Activated CD4-positive, alpha-beta T cell treated with anti-CD3 and anti-CD28 coated beads for 48 hours (primary cell): ENCODE measurements at regions not wholly inside any gene's neighbourhood (a gene's known extent, or its start where the extent isn't known, plus 50 kb on each side); places are given as distances from the start of the nearest gene placed in this dataset.

Source experiments
- DNase-seq: peaks from one replicate; pipeline ENCODE4 v3.0.0-alpha.2; 2020

DNA sequence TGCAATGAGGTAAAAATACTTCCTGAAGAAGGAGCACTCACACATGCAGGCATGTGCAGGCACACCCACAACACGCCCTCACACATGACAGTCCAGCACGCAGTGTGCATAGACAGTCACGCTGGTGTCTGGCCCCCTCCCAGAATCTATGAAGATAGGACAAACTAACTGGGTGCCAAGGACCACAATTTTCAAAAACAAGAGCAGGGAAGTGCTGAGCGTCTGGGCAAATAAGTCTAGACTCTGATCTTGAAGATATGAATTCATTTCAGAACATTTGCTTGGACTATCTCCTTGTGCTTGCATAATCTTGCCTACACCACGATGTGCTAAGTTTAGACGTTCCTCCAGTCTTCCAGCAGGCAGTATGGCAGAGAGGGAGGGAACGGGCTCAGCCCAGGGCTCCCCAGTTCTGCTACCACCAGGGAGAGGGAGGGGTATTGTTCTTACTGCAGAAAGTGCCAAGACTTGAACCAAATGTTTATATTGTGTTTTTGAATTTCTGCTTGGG, 276.5 kb upstream of the KLF6 start:
- DNase-seq = no peak

DNA sequence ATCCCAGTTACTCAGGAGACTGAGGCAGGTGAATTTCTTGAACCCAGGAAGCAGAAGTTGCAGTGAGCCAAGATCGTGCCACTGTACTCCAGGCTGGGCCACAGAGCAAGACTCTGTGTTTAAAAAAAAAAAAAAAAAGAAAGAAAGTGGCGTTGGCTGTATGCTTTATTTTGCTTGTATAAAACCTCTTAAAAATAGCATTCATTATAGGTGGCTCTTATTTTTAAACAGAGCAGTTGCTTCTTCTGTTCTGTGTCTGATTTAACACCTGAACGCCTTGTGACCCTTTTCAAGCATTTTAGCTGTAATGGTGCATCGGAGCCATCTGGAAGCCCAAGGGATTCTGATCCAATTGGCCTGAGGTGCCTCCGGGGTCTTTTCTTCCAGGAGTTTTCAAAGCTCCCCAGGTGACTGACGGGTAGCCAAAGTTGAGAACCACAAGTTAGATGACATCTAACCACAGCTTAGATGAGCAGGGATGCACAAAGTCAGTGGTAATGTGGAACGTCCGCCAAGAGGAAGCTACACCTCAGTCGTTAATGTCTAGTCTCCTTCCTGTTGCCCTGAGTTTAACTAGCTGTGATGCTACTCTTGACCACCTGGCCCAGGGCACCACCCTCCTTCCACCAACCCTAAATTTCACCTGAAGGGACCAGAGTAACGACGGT, 274.6 kb upstream of the KLF6 start:
- no peak for DNase-seq

DNA sequence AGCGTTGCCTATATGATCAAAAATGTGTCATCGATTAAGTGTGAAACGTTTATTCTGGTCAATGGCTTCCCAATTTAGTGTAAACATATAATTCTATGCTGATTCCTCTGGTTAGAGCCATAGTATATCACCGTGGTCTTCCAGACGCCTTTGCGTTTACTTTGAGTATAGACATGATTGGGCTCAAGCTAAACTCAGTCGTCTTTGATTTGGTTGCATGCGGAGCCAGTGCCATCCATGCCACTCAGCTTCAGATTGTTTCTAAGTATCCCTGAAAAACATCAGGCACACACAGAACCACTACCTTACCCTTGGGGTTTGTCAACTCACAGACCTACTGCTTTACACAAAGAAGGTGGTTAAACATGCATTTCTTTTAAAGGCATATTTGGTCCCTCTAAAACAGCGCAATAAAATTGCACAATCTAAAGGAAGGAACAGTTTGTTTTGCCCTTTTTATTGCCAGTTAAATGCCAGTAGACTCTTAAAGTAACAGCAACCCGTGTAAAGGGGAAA, 273.6 kb upstream of the KLF6 start:
- no peak for DNase-seq

DNA sequence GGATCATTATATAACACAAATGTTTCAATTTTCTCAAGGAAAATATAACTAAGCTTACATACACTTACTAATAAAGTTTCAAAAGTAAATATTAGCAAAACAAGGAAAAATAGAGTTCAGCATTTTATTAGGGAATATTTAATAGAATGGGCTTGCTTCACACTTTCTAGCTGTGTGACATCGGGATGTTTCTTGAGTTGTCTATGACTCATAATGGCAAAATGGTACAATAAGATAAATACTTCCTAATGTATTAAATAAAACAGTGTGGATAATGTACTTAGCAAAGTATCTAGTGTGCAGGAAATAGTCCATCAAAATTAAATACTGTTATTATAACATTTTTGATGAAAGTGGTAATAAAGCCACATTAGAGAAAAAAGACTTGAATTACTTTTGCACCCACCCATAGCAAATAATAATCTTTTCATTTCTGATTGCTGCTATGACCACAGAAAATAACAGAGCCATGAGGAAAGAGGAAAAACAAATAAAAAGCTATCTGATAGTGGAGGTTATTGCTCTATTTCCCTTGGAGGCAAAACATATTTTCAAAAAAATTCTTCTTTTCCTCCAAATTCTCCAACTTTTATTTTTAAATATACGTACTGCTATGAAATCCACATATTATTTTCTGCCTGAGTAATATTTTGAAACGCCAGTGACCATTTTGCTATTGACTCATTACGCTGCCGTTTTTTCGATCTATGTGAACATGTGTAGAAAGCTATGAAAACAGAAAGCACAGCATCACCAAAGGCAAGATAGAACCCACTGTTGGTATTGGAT, 272.9 kb upstream of the KLF6 start:
- DNase-seq = no peak

DNA sequence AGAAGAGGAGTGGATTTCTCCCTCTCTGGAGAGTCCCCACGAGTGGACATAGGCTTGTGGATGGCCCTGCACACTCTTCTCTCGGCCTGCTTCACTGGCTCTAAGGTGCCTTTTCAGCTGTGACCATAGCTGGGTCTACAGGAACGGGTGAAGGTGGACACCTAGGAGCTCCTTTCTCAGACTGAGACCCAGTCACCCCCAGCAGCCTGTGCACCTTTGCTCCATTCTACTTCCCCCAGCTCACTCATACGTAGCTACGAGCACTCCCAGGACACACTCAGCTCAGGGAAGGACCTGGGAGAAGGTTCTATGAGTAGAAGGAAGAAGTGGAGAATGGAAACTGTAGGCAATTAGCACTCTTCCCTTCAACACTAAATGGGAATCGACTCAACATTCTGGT, 272.0 kb upstream of the KLF6 start:
- no peak for DNase-seq

DNA sequence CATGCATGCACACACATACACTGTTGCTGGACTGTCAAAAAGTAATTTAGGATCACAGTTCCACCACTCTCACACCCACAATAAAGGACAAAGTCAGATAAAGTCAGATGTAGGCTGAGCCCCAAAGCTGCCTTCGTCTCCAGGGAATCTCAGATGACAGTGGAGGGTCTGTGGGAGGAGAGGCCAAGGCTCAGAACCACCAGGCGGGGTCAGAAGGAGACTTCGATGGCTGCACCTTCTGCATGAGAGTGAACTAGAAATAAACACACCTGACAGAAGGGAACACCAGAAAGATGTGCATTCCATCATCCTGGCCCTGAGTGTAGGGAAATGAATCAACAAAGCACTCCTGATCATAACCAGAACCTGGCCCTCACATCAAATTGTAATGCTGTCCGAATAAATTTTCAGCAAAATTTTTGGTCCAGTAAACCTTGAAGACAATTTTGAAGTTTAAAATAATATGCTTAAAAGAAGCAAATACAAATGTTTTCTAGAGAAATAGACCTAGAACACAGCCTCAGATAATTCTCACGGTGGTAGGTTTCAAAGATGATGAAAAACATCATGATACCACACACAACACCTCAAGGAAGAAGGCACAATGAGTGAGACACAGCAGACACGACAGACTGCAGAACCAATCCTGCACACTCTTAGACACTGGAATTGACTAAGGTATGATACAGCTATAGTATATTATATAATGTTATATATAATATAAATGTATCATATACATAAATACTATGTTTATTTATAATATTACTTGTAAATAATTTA, 269.8 kb upstream of the KLF6 start:
- DNase-seq = no peak

DNA sequence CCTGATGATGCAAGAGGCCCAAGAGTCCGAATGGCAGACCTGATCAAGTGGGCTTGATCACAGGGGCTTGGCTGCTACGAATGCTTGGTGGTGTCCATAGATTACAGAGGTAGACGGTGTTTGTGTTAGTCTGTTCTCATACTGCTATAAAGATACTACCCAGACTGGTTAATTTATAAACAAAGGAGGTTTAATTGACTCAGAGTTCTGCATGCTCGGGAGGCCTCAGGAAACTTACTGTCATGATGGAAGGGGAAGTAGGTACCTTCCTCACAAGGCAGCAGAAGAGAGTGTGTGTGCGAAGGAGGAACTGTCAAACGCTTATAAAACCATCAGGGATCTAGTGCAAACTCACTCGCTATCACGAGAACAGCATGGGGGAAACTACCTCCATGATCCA, 268.9 kb upstream of the KLF6 start:
- DNase-seq = no peak

DNA sequence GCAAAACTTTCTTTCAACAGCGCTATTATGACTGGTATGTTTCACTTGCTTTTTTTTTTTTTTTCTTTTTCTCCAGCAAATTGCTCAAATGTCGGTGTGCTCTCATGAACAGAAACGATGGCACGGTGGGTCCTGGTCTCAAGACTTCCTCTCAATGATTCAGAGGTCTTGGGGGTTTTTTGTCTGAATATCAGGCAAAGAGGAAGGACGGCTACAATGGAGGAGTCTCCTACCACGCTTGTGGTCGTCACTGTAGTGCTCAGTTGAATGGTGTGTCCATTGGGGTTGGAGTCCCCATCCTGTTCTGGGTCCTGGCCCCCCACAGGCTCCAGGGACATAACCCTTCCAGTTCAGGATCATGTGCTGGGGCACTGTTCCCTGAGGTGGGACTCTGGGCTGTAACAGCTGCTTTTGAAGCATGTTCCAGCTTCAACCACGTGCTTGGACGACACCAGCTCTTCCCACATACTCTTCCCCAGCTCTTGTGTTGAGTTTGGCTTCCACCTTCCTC, 266.7 kb upstream of the KLF6 start:
- DNase-seq = no peak

DNA sequence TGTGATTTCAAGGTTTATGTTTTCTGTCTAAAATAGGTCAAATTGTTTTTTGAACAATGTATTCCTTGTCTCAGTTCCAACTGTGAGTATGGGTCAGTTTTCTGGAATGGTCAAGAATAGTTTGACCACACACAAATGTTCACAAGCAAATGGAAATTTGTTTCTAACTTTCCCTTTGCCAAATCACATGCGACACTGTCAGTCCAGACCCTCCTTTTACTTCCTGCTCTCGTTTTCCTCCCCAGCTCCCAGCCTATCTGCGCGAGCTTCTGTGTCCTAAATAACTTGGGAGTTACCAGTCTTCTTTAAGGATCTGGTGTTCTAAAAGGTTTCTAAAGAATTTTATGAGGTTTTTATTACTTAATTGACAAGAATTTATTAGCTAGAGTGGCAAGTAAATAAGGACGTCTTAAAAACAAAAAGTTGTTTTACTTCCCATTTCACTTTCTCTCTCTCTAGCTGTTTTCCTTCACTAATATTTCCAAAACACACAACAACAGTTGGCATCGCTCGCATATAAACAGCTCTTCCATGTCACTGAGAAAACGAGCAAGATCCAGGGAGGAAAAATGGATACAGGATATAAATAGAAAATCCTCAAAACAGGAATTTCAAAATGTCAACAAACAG, 266.1 kb upstream of the KLF6 start:
- DNase-seq = no peak

DNA sequence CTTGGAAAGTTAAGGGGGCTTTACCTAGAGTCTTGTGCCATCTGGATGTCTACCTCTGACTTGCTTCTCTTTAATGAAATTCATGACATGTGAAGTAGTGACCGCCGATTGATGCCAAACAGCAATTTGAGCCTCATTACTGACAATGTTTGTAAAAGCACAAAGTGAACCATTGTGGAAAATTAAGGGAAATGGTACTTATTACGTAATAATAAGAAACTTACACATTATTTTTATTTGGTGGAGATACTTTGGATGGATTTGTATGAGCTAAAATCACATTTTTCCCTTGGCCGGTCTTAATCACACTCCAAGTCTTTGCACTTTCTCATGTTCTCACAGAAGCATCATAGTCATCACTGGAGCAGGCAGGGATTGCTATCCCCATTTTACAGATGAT, 265.1 kb upstream of the KLF6 start:
- no peak for DNase-seq

DNA sequence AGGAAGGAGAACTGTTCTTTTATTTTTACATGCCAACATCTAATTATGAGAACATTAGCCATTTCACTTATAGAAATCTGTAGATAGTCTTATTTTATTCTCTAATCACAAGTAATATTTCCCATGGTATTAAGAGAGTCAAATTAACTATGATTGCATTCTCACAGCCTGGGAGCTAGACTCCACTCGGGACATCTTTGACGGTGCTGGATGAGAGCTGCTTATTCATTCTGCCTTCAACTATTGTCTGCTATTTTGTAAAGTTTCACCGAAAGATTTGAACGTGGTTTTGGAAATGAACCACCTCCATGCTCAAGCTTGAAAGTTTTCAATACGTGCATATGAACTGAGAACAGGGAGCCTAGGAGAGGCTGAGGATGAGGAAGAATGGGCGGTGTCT, 264.3 kb upstream of the KLF6 start:
- no peak for DNase-seq

DNA sequence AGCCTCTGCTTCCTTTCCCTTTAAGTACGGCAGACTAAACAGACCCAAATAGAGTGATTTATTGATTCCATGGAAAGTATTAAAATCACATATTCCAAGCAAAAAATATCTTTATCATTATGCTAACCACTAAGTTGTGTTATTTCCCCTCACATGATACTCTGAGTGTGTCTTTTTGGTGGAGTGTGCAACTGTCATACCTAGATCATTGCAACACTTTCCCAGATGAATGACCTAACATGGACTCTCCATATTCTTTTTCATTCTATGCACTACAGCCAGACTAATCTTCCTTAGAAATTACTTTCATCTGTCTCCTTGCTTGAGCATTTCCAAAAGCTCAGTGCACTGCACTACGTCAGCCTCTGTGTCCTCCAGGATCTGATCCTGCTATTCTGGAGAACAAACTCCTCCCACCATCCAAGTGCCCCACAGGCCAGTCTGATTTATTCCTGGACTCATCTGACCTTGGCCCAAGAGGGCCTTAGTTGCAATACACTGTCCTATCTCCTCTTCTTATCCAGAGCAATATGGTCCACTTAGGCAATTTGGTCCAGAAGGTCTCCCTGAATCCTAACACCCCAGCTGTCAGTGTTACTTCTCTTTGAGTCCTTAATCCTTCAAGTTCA, 263.3 kb upstream of the KLF6 start:
- no peak for DNase-seq

DNA sequence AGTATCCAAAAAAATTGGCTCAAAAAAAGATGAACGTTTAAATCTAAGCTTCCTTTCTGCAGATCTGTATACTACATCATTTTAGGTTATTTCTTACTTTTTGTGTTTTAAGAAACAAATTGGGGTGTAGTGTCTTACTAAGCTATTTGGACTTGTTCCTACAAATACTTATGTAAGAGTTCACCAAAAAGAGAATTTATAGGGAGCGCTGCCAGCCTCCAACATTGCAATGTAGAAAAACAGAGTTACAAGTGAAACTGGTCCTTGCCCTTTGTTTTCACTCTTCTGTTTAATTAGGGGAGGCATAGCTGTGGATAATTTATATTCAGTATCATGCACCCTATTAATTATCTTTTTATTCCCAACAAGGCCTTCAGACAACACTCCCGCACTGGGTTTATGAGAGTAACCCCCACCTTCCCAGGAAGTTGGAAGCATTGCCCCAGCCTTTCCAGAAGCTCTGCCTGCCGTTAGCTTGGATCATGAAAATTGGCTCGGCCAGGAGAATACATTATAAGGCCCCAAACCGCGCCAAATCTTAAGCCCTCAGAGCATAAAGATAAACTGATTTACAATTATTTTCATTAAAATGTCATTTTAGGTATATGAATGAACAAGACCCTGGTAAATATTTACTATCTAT, 261.8 kb upstream of the KLF6 start:
- no peak for DNase-seq

DNA sequence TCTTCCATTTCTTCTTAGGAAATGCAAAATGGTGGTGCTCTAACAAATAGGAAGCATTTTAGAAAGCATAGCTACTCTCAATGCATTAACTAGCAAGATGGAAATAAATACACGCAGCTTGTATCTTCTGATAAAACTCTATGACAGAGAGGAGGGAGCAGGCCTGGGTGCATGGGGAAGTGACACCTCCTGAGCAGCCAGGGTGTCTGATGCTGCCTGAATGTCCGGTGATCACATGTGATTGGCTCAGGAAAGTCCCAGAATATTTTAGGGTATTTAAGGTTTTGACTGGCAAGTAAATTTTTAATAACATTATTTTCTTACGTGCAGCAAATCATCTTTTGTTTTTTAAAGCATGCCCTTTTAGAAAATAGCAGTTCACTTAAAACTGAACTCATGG, 261.0 kb upstream of the KLF6 start:
- no peak for DNase-seq

DNA sequence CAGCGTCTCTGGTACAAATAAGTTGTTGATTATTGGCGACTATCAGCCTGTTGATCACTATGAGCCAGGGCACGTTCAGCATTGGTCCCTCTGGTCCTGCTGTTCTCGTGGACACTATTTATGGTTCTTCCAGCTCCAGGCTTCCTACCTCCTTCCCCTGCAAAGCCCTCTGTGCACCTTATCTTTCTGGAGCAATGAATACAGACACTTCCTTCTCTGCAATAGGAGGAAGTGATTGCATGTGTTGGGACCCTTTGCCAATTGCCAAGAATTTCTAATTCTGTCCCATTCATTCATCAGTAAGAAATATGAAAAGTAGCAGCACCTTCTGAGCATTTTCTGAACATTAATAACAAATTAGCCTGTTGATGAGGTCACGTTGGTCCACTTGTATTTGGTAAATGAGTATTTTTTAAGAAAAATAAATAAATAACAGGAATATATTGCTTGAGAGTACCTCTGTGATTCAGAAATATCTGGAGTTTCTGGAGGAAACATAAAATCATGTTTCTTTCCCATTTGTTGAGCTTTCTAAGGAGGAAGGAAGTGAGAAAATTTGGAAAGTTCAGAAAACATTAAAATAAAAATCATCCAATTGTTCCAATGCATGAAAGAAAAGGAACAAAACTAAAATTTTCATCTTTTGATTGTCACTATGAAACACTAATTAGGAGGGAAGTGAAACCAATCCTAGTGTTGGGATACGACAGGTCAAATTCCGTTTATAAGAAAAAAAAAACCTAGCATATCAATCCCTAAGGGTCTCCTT, 259.1 kb upstream of the KLF6 start:
- DNase-seq = no peak

DNA sequence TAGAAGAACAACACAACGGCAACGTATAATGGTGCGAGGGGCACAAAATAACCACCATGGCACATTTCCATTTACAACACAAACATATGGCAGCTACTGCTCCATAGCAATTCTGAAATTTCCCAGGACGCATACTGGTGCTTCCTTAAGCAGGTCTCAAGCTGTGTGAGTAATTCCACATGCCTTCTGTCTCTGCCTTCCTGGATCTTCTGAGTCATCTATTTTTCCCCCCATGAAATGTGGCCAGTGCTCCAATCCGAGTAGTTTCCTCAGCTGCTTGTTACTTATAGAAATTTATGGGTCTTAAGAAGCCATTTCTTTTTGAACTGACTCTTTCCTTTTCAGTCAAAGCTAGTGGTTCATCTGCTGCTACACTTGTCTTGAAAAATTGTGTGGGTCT, 256.6 kb upstream of the KLF6 start:
- no peak for DNase-seq

DNA sequence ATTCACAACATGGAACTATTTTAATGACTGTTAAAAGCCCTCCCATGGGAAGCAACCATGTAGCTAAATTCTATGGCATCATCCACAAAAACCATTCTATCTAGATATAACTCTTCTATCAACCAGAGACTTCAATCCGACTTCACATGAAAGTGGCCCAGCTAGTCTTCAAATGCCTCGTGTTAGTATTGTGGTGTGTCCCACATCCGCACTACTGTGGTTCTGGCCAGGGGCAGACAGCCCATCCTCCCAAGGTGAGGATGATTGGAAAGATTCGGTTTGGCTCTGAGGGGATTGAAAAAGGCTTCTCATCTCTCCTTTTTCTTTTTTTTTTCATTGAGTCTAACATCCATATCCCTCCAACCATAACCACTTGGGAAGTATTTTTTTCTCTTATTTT, 253.0 kb upstream of the KLF6 start:
- DNase-seq = no peak

DNA sequence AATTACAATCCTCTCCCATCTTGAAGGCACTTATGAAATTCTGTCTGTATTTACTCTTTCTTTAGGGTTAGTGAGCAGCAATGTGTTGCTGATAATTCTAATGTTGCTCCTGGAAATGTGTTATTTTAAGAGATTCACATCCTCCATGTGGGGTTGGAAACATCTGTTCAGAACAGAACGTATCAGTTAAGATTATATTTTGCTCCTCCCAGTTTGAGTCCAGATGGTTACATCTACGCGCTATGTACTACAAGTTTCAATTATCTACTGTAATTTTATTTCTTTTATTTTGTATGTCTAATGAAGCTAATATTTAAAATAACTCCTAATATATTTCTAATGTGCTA, 250.6 kb upstream of the KLF6 start:
- no peak for DNase-seq

DNA sequence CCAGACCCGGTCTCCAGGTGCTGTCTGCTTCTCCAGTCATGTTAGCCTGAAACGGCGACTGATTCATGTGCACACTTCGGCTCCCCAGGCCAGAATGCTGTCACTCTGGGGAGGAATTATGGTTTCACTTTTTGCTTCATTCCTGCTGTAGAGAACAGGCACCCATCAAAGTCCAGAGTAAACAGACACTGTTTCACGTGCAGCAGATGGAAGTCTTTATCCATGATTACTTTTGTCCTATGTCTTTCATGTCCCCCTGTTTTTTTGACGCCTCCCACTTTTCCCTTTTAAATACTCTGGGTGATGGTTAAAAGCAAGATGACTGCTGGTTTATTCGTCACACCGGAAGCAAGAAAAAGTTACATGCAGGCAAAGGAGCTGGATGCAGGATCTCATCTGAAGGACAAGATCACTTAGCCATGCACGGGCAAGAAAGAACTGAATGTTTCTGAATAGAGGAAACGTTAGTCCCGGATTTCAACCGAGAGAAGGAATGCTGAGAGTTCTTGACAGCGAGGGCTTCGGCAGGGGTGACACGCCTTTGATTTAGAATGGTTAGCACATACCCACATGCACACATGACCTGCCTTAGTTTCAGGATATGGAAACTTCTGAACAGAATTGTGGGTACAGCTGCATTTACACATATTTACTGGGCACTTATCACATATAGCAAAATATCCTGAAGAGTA, 250.0 kb upstream of the KLF6 start:
- peak; percentile 50 for DNase-seq

DNA sequence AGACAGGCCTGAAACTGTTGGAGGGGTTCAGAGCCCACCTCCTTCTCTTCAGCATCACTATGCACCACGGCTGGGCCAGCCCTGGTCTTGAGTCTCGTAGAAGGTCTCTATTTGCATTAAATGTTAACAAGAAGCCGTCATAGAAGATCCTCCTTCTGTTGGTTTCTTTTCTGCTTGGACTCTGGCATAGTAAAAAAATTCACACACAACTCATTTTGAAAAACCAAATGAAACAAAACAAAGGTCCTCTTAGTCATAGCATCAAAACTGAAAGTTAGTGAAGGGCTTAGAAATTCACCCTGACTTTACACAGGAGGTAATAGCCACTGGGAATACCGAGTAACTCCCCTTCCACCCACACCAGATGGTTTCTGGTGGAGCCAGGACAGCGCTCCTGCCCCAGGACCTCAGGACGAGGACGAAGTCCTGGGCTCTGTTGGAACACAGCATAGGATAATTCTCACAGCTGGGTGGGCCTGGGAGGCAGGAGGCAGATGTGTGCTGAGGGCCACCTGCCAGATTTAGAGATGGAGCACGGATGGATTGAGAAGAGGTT, 248.4 kb upstream of the KLF6 start:
- DNase-seq = no peak
